A172 (cell line): ENCODE measurements at regions not wholly inside any gene's neighbourhood (a gene's known extent, or its start where the extent isn't known, plus 50 kb on each side); places are given as distances from the start of the nearest gene placed in this dataset.
A peak's percentile ranks its signal among the peaks of the same experiment; 100 is the strongest.
"Not testable (repeated sequence)": the region's sequence is repeated elsewhere in the genome, so short reads cannot be mapped to it uniquely, and the experiment has no call there.

Experiments
- DNase-seq: peaks from one replicate; pipeline ENCODE4 v3.0.0-alpha.2; 2015; ENCODE audit warnings: low spot score

- DNase-seq = not testable (repeated sequence)
Observed at GRCh38 chr4:117922311-117922710, 112.0 kb upstream of the NDST3 start.

GRCh38 chr4:117927823-117928222 lies 106.5 kb upstream of the NDST3 start:
- not testable (repeated sequence) for DNase-seq

- DNase-seq = no peak
Observed at GRCh38 chr4:117941611-117942010, 92.7 kb upstream of the NDST3 start.

- DNase-seq = no peak
Observed at GRCh38 chr4:117949621-117950020, 84.7 kb upstream of the NDST3 start.

GRCh38 chr4:117957571-117957970 lies 76.7 kb upstream of the NDST3 start:
- no peak for DNase-seq

GRCh38 chr4:117965622-117966021 lies 68.7 kb upstream of the NDST3 start:
- no peak for DNase-seq

GRCh38 chr4:117968606-117969005 lies 65.7 kb upstream of the NDST3 start:
- no peak for DNase-seq

GRCh38 chr4:117971403-117971802 lies 62.9 kb upstream of the NDST3 start:
- DNase-seq = peak; percentile 16

GRCh38 chr4:117983541-117984365 lies 50.5 kb upstream of the NDST3 start:
- peak; percentile 72 for DNase-seq

GRCh38 chr4:117984366-117984680 lies 50.0 kb upstream of the NDST3 start:
- DNase-seq = no peak
